SK-N-MC (cell line): ENCODE measurements at regions not wholly inside any gene's neighbourhood (a gene's known extent, or its start where the extent isn't known, plus 50 kb on each side); places are given as distances from the start of the nearest gene placed in this dataset.

Source experiments
- EZH2 ChIP-seq: fragments of 200-600 bp; sonication (generic); IDR thresholded peaks from one replicate; pipeline ENCODE4 v1.6.1; 2017; ENCODE audit warnings: antibody characterized with exemption
- FOXP2 ChIP-seq: optimal IDR thresholded peaks from 2 replicates; pipeline ENCODE3; 2011; ENCODE audit warnings: mild to moderate bottlenecking, moderate library complexity; ENCODE audit not compliant: insufficient read depth; ENCODE audit errors: extremely low read length, control extremely low read depth
- POLR2AphosphoS5 ChIP-seq: IDR thresholded peaks from 2 replicates; pipeline ENCODE4 v1.6.1; 2012; ENCODE audit warnings: mild to moderate bottlenecking, low read depth, low read length, borderline replicate concordance

DNA sequence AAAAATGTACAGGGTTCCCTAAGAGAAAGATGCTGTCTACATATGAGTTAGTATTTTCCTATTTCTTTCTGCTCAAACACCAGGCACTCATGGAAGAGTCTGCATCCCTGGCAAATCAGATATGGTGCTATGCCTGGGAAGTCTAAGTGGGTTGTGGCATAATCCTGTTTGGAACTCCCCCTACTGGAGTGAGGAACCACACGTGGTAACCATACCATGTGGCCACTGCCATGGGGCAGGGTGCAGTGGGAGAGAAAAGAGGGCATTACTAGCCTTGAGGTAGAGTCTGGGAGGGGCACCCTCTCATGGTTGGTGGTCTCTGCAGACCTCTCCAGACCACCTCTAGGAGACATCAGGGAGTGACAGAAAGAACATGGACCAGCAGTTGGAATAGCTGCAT is 257.9 kb upstream of the ATP5MC3 start:
- no peak for TF ChIP-seq EZH2
- no peak for TF ChIP-seq POLR2AphosphoS5
- TF ChIP-seq FOXP2: no peak
